Panc1 (cell line): ENCODE measurements at regions not wholly inside any gene's neighbourhood (a gene's known extent, or its start where the extent isn't known, plus 50 kb on each side); places are given as distances from the start of the nearest gene placed in this dataset.

Source experiments
- ATAC-seq: fragments of 200-7000 bp; cut with Tn5 transposase; 2 replicates; pipeline ENCODE4 v1.9.1; 2020; ENCODE audit warnings: mild to moderate bottlenecking, moderate library complexity
- BruUV-seq: library from RNA; stranded (reverse); fragments of 400-500 nt; replicated peaks from 2 replicates; lab custom pipeline; 2021; lab: Mats Ljungman, UMichigan
- CTCF ChIA-PET: fragments of 300-600 bp; sonication (Branson Sonifier 250); formaldehyde crosslinking; loops from one replicate; lab custom pipeline; 2022; ENCODE audit warnings: antibody characterized with exemption; lab: Charles Lee
- POLR2A ChIA-PET: fragments of 300-600 bp; sonication (Branson Sonifier 250); formaldehyde crosslinking; loops from one replicate; lab custom pipeline; 2022; ENCODE audit warnings: antibody characterized with exemption; lab: Charles Lee
- DNase-seq: peaks from one replicate; pipeline ENCODE4 v3.0.0-alpha.2; 2010; ENCODE audit warnings: low read depth, low spot score
- H3K27ac ChIP-seq: 2 replicates; pipeline ENCODE4 v1.5.1; 2011; ENCODE audit warnings: mild to moderate bottlenecking, low read length, inconsistent platforms
- H3K27me3 ChIP-seq: fragments of 200-500 bp; sonication (Bioruptor generic); 2 replicates; pipeline ENCODE4 v1.6.0; 2014; ENCODE audit warnings: low read length, inconsistent platforms; ENCODE audit not compliant: control insufficient read depth, insufficient read depth
- H3K36me3 ChIP-seq: fragments of 200-500 bp; sonication (Bioruptor generic); 2 replicates; pipeline ENCODE4 v1.5.1; 2014; ENCODE audit warnings: inconsistent platforms, mild to moderate bottlenecking, low read length, moderate library complexity; ENCODE audit not compliant: control insufficient read depth, insufficient read depth
- H3K4me1 ChIP-seq: 2 replicates; pipeline ENCODE4 v1.5.1; 2011; ENCODE audit warnings: inconsistent platforms, mild to moderate bottlenecking, low read length, moderate library complexity; ENCODE audit not compliant: control insufficient read depth, insufficient read depth
- H3K4me3 ChIP-seq, 2 experiments: 2 replicates each; pipeline ENCODE4 v1.5.1; 2011 to 2012; ENCODE audit warnings: low read depth in 2 of 2, low read length in 2 of 2, mild to moderate bottlenecking in 2 of 2, inconsistent platforms in 1 of 2, moderate library complexity in 1 of 2
- H3K9me3 ChIP-seq: fragments of 200-500 bp; sonication (Bioruptor generic); 2 replicates; pipeline ENCODE4 v1.5.1; 2014; ENCODE audit warnings: low read depth, mild to moderate bottlenecking, inconsistent platforms, low read length, moderate library complexity; ENCODE audit not compliant: control insufficient read depth, insufficient read depth
- POLR2AphosphoS5 ChIP-seq: IDR thresholded peaks from 2 replicates; pipeline ENCODE4 v1.6.1; 2012; ENCODE audit warnings: mild to moderate bottlenecking, low read depth, low read length, moderate library complexity
- SIN3A ChIP-seq: IDR thresholded peaks from 2 replicates; pipeline ENCODE4 v1.6.1; 2012; ENCODE audit warnings: low read depth, mild to moderate bottlenecking, low read length, moderate library complexity, borderline replicate concordance; ENCODE audit not compliant: insufficient read depth
- TCF7L2 ChIP-seq: IDR thresholded peaks from 2 replicates; pipeline ENCODE4 v1.6.1; 2011; ENCODE audit warnings: mild to moderate bottlenecking, low read depth, low read length, inconsistent platforms
- in situ Hi-C: cut with HindIII; loops from 2 replicates; pipeline ENCODE4 v1.10.0; 2016; ENCODE audit warnings: low sequenced_read_pairs, low pct_unique_long_range_greater_than_20kb
- intact Hi-C: fragments of 100-400 bp; cut with micrococcal nuclease; formaldehyde crosslinking; loops from one replicate; pipeline ENCODE4 v1.10.0; 2022; ENCODE audit not compliant: unreplicated experiment
- TF ChIP-seq, protein P1 (sequence below), 2 experiments: IDR thresholded peaks; 2 replicates each; pipeline ENCODE4 v1.6.1; 2011 to 2012; ENCODE audit warnings: low read depth in 2 of 2, control low read depth in 1 of 2, low read length in 1 of 2, mild to moderate bottlenecking in 1 of 2, moderate library complexity in 1 of 2; ENCODE audit not compliant: insufficient read depth in 1 of 2
- TF ChIP-seq, protein P2 (sequence below): fragments of 450-650 bp; IDR thresholded peaks from 2 replicates; pipeline ENCODE4 v1.5.1; 2017; ENCODE audit warnings: mild to moderate bottlenecking

DNA sequence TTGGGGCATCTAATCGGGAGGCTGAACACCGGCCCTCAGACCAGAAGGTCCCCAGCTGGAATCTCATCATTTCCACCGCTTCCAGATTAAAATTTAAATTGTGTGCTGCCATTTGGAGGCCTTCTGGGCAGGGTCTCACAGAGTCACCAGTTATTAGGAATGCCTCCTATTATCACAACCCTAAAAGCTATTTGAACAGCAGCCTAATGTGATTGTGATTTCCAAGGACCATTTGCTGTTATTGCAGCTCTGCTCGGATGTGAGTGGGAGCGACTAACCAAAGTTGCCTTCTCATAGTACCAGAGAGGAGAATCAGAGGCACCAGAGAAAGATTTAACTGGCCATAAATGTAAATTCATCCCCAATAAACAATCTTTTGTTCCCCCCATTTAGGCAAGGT is 277.3 kb downstream of the RNF144B start:
- TF ChIP-seq, protein P1, sequence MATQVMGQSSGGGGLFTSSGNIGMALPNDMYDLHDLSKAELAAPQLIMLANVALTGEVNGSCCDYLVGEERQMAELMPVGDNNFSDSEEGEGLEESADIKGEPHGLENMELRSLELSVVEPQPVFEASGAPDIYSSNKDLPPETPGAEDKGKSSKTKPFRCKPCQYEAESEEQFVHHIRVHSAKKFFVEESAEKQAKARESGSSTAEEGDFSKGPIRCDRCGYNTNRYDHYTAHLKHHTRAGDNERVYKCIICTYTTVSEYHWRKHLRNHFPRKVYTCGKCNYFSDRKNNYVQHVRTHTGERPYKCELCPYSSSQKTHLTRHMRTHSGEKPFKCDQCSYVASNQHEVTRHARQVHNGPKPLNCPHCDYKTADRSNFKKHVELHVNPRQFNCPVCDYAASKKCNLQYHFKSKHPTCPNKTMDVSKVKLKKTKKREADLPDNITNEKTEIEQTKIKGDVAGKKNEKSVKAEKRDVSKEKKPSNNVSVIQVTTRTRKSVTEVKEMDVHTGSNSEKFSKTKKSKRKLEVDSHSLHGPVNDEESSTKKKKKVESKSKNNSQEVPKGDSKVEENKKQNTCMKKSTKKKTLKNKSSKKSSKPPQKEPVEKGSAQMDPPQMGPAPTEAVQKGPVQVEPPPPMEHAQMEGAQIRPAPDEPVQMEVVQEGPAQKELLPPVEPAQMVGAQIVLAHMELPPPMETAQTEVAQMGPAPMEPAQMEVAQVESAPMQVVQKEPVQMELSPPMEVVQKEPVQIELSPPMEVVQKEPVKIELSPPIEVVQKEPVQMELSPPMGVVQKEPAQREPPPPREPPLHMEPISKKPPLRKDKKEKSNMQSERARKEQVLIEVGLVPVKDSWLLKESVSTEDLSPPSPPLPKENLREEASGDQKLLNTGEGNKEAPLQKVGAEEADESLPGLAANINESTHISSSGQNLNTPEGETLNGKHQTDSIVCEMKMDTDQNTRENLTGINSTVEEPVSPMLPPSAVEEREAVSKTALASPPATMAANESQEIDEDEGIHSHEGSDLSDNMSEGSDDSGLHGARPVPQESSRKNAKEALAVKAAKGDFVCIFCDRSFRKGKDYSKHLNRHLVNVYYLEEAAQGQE (IDR thresholded peaks at IDR 0.05; ENCODE audit: insufficient read depth in 1 of 2, low read depth in 2 of 2, low read length in 1 of 2), result no peak
- TF ChIP-seq POLR2AphosphoS5 (no peak), TCF7L2 (no peak), SIN3A (no peak)
- TF ChIP-seq, protein P2, sequence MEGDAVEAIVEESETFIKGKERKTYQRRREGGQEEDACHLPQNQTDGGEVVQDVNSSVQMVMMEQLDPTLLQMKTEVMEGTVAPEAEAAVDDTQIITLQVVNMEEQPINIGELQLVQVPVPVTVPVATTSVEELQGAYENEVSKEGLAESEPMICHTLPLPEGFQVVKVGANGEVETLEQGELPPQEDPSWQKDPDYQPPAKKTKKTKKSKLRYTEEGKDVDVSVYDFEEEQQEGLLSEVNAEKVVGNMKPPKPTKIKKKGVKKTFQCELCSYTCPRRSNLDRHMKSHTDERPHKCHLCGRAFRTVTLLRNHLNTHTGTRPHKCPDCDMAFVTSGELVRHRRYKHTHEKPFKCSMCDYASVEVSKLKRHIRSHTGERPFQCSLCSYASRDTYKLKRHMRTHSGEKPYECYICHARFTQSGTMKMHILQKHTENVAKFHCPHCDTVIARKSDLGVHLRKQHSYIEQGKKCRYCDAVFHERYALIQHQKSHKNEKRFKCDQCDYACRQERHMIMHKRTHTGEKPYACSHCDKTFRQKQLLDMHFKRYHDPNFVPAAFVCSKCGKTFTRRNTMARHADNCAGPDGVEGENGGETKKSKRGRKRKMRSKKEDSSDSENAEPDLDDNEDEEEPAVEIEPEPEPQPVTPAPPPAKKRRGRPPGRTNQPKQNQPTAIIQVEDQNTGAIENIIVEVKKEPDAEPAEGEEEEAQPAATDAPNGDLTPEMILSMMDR, result no peak
- ATAC-seq, result no peak
- no peaks in the 10 kb centered on the region for H3K36me3 ChIP-seq
- CTCF ChIA-PET, result no interaction called here
- no peaks in the 10 kb centered on the region for H3K27me3 ChIP-seq
- H3K9me3 ChIP-seq, result no peaks in the 10 kb centered on the region
- intact Hi-C loops, result no loop called here
- DNase-seq, result no peak
- no TSS peak for BruUV-seq
- H3K27ac ChIP-seq, result no peak overlapping the region
- in situ Hi-C loops, result no loop called here
- no peaks in the 10 kb centered on the region for H3K4me1 ChIP-seq
- POLR2A ChIA-PET, result no interaction called here
- H3K4me3 ChIP-seq, result no peak overlapping the region

DNA sequence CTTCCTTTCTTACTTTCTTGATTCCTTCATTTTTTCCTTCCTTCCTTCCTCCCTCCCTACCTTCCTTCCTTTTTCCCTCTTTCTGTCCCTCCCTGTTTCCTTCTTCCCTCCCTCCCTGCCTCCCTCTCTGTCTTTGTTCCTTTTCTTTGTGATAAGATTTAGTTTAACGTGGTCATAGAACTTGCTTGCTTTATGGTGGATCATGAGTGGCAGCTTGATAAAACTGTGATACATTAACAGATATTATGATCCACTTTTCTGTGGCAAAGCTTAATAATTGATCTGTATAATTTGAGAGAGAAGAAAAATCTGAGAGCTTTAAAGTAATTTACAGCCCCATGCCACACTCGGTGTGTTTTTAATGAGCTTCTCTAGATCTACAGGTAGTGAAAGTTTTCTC is 280.5 kb downstream of the RNF144B start:
- ChIA-PET POLR2A (no interaction called here), CTCF (no interaction called here)
- H3K4me1 ChIP-seq, result no peaks in the 10 kb centered on the region
- no peak overlapping the region for H3K4me3 ChIP-seq
- no peak for DNase-seq
- H3K36me3 ChIP-seq, result no peaks in the 10 kb centered on the region
- H3K27me3 ChIP-seq, result no peaks in the 10 kb centered on the region
- BruUV-seq, result no TSS peak
- H3K9me3 ChIP-seq, result no peaks in the 10 kb centered on the region
- in situ Hi-C loops, result no loop called here
- ATAC-seq, result no peak
- no peak overlapping the region for H3K27ac ChIP-seq
- TF ChIP-seq, protein P2, result no peak
- TF ChIP-seq SIN3A (no peak), POLR2AphosphoS5 (no peak), TCF7L2 (no peak)
- TF ChIP-seq, protein P1 (IDR thresholded peaks at IDR 0.05; ENCODE audit: insufficient read depth in 1 of 2, low read depth in 2 of 2, low read length in 1 of 2), result no peak
- intact Hi-C loops, result no loop called here
